Esophagus (tissue), 2 donors: ENCODE measurements at regions not wholly inside any gene's neighbourhood (a gene's known extent, or its start where the extent isn't known, plus 50 kb on each side); places are given as distances from the start of the nearest gene placed in this dataset.

Experiments used
- H3K27ac ChIP-seq, 2 donors: one replicate each; pipeline ENCODE4 v1.5.1; 2013; ENCODE audit warnings: low read depth in 2 of 2, mild to moderate bottlenecking in 2 of 2, inconsistent platforms in 1 of 2, low read length in 1 of 2, moderate library complexity in 1 of 2
- H3K27me3 ChIP-seq, 2 donors: one replicate each; pipeline ENCODE4 v1.6.1; 2013; ENCODE audit warnings: low read length in 2 of 2, control low read depth in 1 of 2, mild to moderate bottlenecking in 1 of 2; ENCODE audit not compliant: insufficient read depth in 2 of 2, control insufficient read depth in 1 of 2
- H3K36me3 ChIP-seq, 2 donors: one replicate each; pipeline ENCODE4 v1.6.1; 2013; ENCODE audit warnings: low read length in 1 of 2; ENCODE audit not compliant: control insufficient read depth in 2 of 2, insufficient read depth in 2 of 2
- H3K4me1 ChIP-seq, 2 donors: one replicate each; pipeline ENCODE4 v1.6.1; 2013; ENCODE audit warnings: low read length in 1 of 2; ENCODE audit not compliant: control insufficient read depth in 2 of 2, insufficient read depth in 2 of 2
- H3K4me3 ChIP-seq, 2 donors: one replicate each; pipeline ENCODE4 v1.5.1; 2013; ENCODE audit warnings: low read length in 2 of 2, mild to moderate bottlenecking in 2 of 2, low read depth in 1 of 2, moderate library complexity in 1 of 2
- H3K9me3 ChIP-seq, 2 donors: one replicate each; pipeline ENCODE4 v1.6.1; 2013; ENCODE audit warnings: mild to moderate bottlenecking in 2 of 2, low read depth in 1 of 2, low read length in 1 of 2, moderate library complexity in 1 of 2; ENCODE audit not compliant: control insufficient read depth in 2 of 2, insufficient read depth in 1 of 2
- WGBS, 2 donors: extraction: QIAGEN DNeasy Blood & Tissue Kit; methylation state at CpG; one replicate each; pipeline ENCODE4 v1.1.7; 2013; 5-methylcytosine and 5-hydroxymethylcytosine counted together
- donor health status: healthy with polysubstance abuse.
- donor health status: Bipolar disorder and iron deficiency.

- no peaks in the 10 kb centered on the region for H3K36me3 ChIP-seq
- H3K4me1 ChIP-seq, result no peaks in the 10 kb centered on the region
- no peak overlapping the region for H3K4me3 ChIP-seq
- H3K27ac ChIP-seq, result no peak overlapping the region
- no peaks in the 10 kb centered on the region for H3K27me3 ChIP-seq
- 73% methylated on average over 6 of the region's 6 CpGs for WGBS, 2 donors
- no peaks in the 10 kb centered on the region for H3K9me3 ChIP-seq
Observed at GRCh38 chr6:19690325-19691075, 146.7 kb upstream of the ID4 start.

- H3K27ac ChIP-seq, result no peak overlapping the region
- H3K4me1 ChIP-seq, result no peaks in the 10 kb centered on the region
- H3K9me3 ChIP-seq, result no peaks in the 10 kb centered on the region
- no peaks in the 10 kb centered on the region for H3K36me3 ChIP-seq
- H3K4me3 ChIP-seq, result peak overlapping the region; percentile 40 to 52
- WGBS, 2 donors, result 5 to 11% methylated on average over 44 of the region's 44 CpGs
- no peaks in the 10 kb centered on the region for H3K27me3 ChIP-seq
Observed at GRCh38 chr6:19691465-19692167, 145.6 kb upstream of the ID4 start.

- Histone ChIP-seq H3K36me3 (no peaks in the 10 kb centered on the region), H3K9me3 (no peaks in the 10 kb centered on the region), H3K27ac (no peak overlapping the region), H3K27me3 (no peaks in the 10 kb centered on the region), H3K4me1 (no peaks in the 10 kb centered on the region), H3K4me3 (no peak overlapping the region)
- WGBS, 2 donors, result 64 to 68% methylated on average over 3 of the region's 3 CpGs
Observed at GRCh38 chr6:19692506-19693298, 144.5 kb upstream of the ID4 start.

DNA sequence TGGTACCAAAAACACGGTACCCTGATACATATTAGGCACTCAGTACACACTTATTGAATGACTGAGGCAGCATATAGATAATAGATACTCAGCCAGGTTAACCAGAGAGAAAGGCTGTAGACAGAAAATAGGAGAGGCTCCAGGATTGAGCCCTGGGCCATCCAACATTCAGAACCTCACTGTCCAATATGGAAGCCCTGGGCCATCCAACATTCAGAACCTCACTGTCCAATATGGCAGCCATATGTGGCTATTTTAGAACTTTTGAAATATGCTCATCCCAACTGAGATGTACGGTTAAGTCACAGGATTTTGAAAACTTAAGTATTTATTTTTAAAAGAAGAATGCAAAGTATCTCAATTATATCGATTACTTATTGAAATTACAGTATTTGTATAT lies 142.5 kb upstream of the ID4 start:
- Histone ChIP-seq H3K9me3 (no peaks in the 10 kb centered on the region), H3K4me1 (no peaks in the 10 kb centered on the region), H3K36me3 (no peaks in the 10 kb centered on the region), H3K27me3 (no peaks in the 10 kb centered on the region), H3K4me3 (no peak overlapping the region), H3K27ac (no peak overlapping the region)
- WGBS, 2 donors, result 91 to 93% methylated on average over 3 of the region's 3 CpGs

DNA sequence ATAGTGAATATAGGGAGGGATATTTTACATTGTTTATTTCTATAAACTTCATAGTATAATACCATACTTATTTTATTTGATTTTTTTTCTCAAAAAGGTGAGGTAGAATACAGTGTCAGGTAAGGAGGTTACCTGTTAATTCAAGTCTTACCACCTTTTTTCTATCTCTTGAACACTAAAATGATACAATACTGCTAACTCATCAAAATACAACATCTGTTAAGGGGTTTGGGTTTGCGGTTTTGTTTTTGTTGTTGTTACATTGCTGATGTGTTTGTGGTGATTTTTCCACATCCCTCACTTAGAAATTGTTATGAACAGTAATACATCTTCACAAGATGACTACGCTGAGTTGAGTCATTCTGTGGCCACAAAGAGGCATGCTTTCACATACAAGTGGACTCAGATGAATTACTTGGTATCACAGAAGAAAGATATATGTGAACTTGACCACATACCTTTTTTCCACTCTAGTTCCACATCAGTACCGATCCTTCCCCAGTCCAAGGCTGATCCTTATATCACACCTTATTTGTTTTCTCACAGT lies 139.4 kb upstream of the ID4 start:
- Histone ChIP-seq H3K27ac (no peak overlapping the region), H3K27me3 (no peaks in the 10 kb centered on the region), H3K36me3 (no peaks in the 10 kb centered on the region), H3K4me3 (no peak overlapping the region), H3K4me1 (no peaks in the 10 kb centered on the region), H3K9me3 (no peaks in the 10 kb centered on the region)
- whole genome bisulfite sequencing, 2 donors, result 50 to 53% methylated on average over 3 of the region's 3 CpGs

GRCh38 chr6:19699932-19700331 lies 137.2 kb upstream of the ID4 start:
- no peaks in the 10 kb centered on the region for H3K27me3 ChIP-seq
- no peak overlapping the region for H3K4me3 ChIP-seq
- 70 to 74% methylated on average over 4 of the region's 4 CpGs for WGBS, 2 donors
- H3K9me3 ChIP-seq, result no peaks in the 10 kb centered on the region
- H3K4me1 ChIP-seq, result no peaks in the 10 kb centered on the region
- no peak overlapping the region for H3K27ac ChIP-seq
- H3K36me3 ChIP-seq, result no peaks in the 10 kb centered on the region

DNA sequence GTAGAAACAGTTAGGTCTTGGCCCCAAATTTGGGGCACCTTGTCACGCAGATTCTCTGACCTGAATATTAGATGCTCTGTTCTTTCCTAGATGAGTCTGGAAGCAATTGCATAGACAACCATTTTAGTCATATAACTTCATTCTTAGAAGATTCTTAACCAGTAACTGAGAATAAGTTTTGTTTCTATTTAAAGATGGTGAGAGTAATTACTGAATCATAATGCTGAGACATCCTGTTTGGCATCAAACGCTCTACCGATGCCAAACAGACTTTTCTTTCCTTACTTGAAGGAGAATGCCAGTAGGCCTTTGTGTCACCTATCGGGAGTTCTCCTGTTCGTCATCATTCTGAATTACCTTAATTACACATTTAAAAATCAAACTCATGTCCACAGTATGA lies 131.6 kb upstream of the ID4 start:
- Histone ChIP-seq H3K27me3 (no peaks in the 10 kb centered on the region), H3K4me3 (no peak overlapping the region), H3K9me3 (no peaks in the 10 kb centered on the region), H3K4me1 (no peaks in the 10 kb centered on the region), H3K27ac (no peak overlapping the region), H3K36me3 (no peaks in the 10 kb centered on the region)
- WGBS, 2 donors, result 61 to 80% methylated on average over 5 of the region's 5 CpGs

DNA sequence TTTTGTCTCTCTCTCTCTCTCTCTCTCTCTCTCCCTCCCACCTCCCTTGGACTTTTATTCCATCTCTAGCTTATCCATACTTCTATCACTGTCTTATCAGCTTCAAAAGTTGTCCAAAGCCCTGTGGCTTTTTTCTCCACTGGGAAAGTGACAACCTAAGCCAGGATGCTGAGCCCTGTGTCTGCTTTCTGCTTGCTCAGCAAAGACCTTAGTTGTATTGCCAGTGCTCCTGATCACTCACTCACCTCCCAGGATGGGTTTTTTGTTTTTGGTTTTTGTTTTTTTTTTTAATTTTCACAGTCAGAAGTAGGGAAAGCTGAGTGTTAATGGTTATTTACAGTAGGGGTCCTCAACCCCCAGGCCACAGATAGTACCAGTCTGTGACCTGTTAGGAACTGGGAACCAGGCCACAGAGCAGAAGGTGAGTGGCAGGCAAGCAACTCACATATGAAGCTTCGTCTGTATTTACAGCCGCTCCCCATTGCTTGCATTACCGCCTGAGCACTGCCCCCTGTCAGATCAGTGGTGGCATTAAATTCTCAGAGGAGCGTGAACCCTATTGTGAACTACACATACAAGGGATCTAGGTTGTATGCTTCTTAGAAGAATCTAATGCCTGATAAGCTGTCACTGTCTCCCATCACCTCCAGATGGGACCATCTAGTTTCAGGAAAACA lies 125.0 kb upstream of the ID4 start:
- Histone ChIP-seq H3K4me3 (no peak overlapping the region), H3K36me3 (no peaks in the 10 kb centered on the region), H3K27me3 (no peaks in the 10 kb centered on the region), H3K4me1 (no peaks in the 10 kb centered on the region), H3K27ac (no peak overlapping the region), H3K9me3 (no peaks in the 10 kb centered on the region)
- 93% methylated on average over 4 of the region's 4 CpGs for WGBS, 2 donors

DNA sequence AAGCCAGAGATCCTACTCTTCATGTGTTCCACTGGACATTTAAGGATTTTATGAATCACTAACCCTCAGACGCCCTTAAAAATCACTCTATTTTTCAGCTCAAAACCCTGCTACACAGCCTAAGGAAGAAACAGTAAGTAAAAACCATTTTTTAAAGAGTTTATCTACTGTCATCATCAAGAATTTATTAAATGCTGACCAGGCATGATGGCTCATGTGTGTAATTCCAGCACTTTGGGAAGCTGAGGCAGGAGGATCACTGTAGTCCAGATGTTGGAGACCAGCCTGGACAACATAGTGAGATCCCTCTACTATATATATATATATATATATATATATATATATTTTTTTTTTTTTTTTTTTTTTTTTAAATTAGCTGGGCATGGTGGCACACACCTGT lies 124.2 kb upstream of the ID4 start:
- Histone ChIP-seq H3K4me3 (no peak overlapping the region), H3K27ac (no peak overlapping the region), H3K36me3 (no peaks in the 10 kb centered on the region), H3K4me1 (no peaks in the 10 kb centered on the region), H3K27me3 (no peaks in the 10 kb centered on the region), H3K9me3 (no peaks in the 10 kb centered on the region)
- 91 to 96% methylated on average over 1 of the region's 1 CpG for WGBS, 2 donors
